ENCODE measurements at regions not wholly inside any gene's neighbourhood (a gene's known extent, or its start where the extent isn't known, plus 50 kb on each side); places are given as distances from the start of the nearest gene placed in this dataset.

DNA sequence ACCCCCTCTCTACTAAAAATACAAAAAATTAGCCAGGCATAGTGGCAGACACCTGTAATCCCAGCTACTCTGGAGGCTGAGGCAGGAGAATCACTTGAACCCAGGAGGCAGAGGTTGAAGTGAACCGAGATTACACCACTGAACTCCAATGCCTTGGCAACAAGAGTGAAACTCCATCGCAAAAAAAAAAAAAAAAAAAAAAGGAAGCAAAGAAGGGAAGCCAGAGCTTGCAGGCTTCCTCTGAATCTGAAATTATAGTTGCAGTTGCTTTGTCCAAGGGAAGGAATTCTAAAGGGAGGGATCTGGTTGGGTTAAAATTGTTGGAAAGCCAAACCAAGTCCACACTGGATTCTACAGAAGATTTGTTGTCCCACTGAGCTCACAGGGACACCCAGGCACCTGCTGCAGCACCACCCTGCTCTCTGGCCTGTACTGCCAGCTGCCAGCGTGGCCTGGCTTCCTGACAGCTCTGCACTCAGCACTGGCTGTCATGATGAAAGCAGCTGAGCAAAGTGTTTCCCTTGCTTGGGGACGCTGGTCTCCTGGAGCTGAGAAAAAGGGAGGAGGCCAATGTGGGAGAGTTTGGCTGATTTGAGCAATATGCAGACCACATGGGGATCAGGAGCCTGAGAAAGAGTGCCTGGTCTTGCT is 88.8 kb upstream of the HES1 start:
- H3K4me3 ChIP-seq (replicated peaks in 1 of 2; ENCODE audit: low read depth in 2 of 2, low read length in 2 of 2) = no peak overlapping the region
- DNase-seq (ENCODE audit: low read depth in 2 of 2) = no peak
- no peak for TF ChIP-seq CTCF (IDR thresholded peaks at IDR 0.05; ENCODE audit: low read depth, low read length)

- no peak for DNase-seq (ENCODE audit: low read depth in 2 of 2)
- no peak overlapping the region for H3K4me3 ChIP-seq (replicated peaks in 1 of 2; ENCODE audit: low read depth in 2 of 2, low read length in 2 of 2)
- no peak for TF ChIP-seq CTCF (IDR thresholded peaks at IDR 0.05; ENCODE audit: low read depth, low read length)
These were observed 86.6 kb upstream of the HES1 start for GRCh38 chr3:194049394-194049793.

DNA sequence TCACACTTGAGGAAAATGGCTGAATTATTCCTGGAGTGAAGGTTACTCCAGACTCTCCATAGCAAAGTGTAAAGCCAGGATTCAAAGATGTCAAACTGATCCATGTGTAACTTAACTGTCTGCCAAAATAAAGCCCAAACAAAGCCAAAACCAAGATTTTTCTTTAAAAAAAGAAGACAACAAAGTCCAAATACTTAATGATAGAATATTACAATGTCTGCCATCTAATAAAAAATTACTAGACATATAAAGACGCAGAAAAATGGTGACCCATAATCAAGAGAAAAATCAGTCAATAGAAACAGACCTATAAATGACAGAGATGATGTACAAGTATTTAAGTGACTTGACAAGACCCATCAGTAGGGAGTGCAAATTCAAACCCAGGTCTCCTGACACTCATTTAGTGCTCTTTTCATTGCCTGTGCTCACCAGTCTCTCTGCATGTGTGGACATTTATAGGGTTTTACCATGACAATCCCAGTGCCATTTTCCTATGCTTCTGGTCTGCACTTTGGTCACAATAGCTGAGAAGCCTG is 85.1 kb upstream of the HES1 start:
- H3K4me3 ChIP-seq (replicated peaks in 1 of 2; ENCODE audit: low read depth in 2 of 2, low read length in 2 of 2) = no peak overlapping the region
- no peak for DNase-seq (ENCODE audit: low read depth in 2 of 2)
- no peak for TF ChIP-seq CTCF (IDR thresholded peaks at IDR 0.05; ENCODE audit: low read depth, low read length)

GRCh38 chr3:194051366-194052149 is 84.4 kb upstream of the HES1 start:
- DNase-seq (ENCODE audit: low read depth in 2 of 2) = no peak
- TF ChIP-seq CTCF (IDR thresholded peaks at IDR 0.05; ENCODE audit: low read depth, low read length) = no peak

DNA sequence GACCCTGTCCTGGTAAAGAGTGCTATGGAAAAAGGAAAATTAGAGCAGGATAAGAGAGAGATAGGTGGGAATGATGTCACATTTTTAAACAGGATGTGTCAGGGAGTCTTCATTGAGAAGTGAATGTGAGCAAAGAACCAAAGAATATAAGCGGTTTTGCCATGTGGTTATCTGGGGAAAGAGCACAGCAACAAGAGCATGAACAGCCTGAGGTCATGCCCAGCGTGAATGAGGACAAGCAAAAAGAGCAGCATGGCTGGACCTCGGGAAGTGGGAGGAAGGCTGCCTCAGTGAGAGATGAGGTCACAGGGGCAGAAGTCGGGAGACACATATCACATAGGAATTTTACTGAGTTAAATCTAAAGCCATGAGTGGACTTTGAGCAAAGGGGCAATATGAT is 82.8 kb upstream of the HES1 start:
- H3K4me3 ChIP-seq (replicated peaks in 1 of 2; ENCODE audit: low read depth in 2 of 2, low read length in 2 of 2) = no peak overlapping the region
- no peak for TF ChIP-seq CTCF (IDR thresholded peaks at IDR 0.05; ENCODE audit: low read depth, low read length)

More at GRCh38 chr3:194051366-194052149, 84.4 kb upstream of the HES1 start:
- no peak overlapping the region for H3K4me3 ChIP-seq (replicated peaks in 1 of 2; ENCODE audit: low read depth in 2 of 2, low read length in 2 of 2)

DNA sequence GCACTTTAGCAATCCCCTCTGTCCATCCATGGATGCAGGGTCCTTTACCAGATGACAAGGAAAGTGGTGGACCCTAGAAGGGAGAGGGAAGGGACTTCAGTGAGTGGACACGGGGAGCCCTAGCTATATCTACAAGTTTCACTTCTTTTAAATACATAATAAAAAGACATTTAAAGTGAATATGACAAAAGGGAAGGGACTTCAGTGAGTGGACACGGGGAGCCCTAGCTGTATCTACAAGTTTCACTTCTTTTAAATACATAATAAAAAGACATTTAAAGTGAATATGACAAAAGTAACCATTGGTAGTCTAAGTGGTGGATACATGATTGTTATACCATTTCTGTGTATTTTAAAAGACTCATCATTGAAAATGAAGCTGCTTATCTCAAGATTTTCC is 81.9 kb upstream of the HES1 start:
- TF ChIP-seq CTCF (IDR thresholded peaks at IDR 0.05; ENCODE audit: low read depth, low read length) = no peak
- no peak overlapping the region for H3K4me3 ChIP-seq (replicated peaks in 1 of 2; ENCODE audit: low read depth in 2 of 2, low read length in 2 of 2)

More for the DNA sequence above, 82.8 kb upstream of the HES1 start:
- no peak for DNase-seq (ENCODE audit: low read depth in 2 of 2)

More for the DNA sequence above, 81.9 kb upstream of the HES1 start:
- no peak for DNase-seq (ENCODE audit: low read depth in 2 of 2)
